NCI-H146 (cell line): ENCODE measurements at regions not wholly inside any gene's neighbourhood (a gene's known extent, or its start where the extent isn't known, plus 50 kb on each side); places are given as distances from the start of the nearest gene placed in this dataset.
"Not testable (repeated sequence)": the region's sequence is repeated elsewhere in the genome, so short reads cannot be mapped to it uniquely, and the experiment has no call there.

ENCODE experiments used
- DNase-seq: peaks from one replicate; lab custom pipeline; 2025; lab: John Stamatoyannopoulos, UW

DNA sequence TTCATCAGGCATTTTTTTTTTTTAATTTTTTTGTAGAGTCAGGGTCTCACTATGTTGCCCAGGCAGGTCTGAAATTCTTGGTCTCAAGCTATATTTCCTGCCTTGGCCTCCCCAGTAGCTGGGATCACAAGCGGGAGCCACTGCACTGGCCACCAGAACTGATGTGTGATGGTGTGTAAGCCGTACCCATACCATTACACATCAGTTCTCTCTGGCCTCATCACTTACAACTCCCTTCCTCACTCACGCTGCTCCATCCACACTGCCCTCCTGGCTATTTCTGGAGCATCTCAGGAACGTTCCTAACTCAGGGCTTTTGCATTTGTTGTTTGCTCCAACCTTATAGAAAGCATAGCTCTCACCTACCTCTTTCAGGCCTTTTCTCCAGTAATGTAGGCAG is 834.5 kb upstream of the ID2 start:
- no peak for DNase-seq

- peak; percentile 30 for DNase-seq
These were observed 832.8 kb upstream of the ID2 start for GRCh38 chr2:7849027-7849426.

DNA sequence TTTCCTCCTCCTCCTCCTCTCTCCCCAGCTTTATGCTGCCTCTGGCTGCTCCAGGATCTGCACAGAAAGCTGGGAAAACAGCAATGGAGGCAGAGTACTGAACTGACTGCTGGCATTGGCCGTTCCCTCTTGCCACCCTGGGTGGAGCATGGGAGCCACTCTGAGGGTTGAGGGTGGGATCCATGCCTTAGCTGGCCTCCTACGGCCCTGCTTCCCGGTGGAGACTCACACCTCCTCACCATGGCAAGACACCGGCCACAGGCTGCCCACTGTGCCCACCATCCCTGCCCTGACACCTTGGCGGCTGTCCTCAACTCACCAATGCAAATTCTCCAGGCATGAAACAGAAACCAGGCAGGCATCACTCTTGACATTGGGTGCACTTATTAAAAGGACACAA is 832.3 kb upstream of the ID2 start:
- no peak for DNase-seq

DNA sequence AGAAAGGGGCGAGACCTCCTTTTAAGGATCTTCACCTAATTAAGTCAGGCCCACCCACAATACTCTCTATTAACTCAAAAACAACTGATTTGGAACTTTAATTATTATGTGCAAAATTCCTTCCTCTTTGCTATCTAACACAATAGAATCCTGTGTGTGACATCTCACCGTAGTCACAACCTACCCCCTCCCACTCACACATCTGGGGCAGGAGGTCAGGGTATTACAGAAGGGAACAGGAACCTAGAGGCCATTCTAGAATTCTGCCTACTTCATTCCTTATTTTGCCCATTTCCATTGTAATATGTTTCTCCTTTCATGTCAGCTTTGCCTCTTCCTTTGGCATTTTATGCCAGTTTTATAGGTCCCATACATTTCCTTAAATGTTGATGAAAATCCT is 829.3 kb upstream of the ID2 start:
- no peak for DNase-seq

- no peak for DNase-seq
These were observed 824.0 kb upstream of the ID2 start for GRCh38 chr2:7857904-7858303.

- no peak for DNase-seq
These were observed 823.2 kb upstream of the ID2 start for GRCh38 chr2:7858624-7859023.

- DNase-seq, result peak; percentile 13
These were observed 821.2 kb upstream of the ID2 start for GRCh38 chr2:7860693-7861092.

DNA sequence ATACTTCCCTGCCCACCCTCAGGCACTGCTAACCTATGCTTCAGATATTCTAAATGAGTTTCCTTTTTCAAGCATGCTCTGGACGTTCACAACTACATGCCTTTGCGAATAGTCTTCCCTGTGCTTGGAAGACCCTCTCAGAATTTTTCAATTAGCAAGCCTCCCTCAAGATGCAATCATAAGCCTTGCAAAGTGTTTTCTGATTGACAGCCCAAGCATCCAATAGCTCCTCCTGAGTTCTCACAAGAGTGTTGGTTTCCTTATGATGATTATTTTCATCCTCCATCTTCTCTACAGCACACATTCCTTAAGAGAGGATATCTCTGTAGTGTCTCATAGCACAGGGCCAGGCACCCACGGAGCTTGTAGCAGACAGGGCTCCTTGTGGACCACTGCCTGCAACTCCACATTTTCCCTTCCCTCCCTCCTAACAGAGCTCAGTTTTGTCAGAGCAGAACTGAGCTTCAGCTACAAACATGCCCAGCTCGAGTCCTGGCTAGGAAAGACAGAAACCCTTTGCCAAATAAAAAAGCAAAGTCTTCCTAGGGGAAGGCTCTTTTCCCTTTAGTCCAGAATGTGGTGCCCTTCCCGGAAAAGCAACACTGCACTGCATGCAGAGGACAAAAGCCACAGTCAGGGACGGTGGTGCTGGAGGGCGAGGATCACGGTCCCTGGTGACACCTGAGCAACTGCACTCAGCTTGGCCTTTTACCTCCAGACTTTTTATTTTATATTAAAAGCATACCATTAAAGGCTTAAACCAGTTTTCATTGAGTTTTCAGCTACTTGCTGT is 819.8 kb upstream of the ID2 start:
- no peak for DNase-seq

DNA sequence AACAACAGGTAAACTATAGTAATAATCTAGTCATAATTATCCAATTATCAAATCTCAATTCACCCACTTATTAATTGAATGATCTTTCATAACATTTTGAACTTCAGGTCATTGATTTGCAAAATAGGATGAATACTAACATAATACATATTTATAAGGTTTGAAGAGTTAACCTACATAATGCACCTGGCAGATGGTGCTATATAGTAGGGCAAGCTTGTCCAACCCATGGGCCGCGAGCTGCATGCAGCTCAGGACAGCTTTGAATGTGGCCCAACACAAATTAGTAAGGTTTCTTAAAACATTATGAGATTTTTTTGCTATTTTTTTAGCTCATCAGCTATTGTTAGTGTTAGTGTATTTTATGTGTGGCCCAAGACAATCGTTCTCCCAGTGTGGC is 815.8 kb upstream of the ID2 start:
- no peak for DNase-seq

GRCh38 chr2:7866825-7867224 is 815.0 kb upstream of the ID2 start:
- no peak for DNase-seq

- no peak for DNase-seq
These were observed 814.0 kb upstream of the ID2 start for GRCh38 chr2:7867867-7868266.

GRCh38 chr2:7868836-7869235 is 813.0 kb upstream of the ID2 start:
- no peak for DNase-seq

DNA sequence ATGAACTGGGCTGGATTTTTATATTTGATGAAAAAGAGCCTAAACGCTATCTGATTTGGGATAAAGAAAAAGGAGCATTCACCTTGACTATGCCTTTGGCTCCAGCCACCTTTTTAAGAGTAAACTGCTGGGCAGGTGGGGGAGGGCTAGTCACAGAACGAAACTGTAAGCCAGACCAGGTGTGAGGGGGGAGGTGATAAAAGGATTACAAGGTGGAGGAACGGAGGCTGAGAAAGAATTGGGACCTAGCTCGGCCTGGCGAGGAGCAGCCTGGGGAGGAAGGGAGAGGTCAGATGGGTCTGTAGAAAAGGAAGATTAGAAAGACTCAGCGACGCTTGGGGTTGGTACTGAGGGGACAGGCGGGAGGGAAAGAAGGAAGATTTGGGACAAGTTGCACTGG is 805.4 kb upstream of the ID2 start:
- DNase-seq, result not testable (repeated sequence)

DNA sequence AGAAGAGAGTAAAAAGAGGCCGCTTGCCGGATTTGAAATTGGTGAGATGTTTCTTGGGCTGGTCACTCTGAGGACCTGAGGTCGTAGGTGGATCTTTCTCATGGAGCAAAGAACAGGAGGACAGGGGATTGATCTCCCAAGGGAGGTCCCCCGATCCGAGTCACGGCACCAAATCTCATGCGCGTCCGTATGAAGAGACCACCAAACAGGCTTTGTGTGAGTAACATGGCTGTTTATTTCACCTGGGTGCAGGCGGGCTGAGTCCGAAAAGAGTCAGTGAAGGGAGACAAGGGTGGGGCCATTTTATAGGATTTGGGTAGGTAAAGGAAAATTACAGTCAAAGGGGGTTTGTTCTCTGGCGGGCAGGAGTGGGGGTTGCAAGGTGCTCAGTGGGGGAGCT is 803.6 kb upstream of the ID2 start:
- DNase-seq, result not testable (repeated sequence)

DNA sequence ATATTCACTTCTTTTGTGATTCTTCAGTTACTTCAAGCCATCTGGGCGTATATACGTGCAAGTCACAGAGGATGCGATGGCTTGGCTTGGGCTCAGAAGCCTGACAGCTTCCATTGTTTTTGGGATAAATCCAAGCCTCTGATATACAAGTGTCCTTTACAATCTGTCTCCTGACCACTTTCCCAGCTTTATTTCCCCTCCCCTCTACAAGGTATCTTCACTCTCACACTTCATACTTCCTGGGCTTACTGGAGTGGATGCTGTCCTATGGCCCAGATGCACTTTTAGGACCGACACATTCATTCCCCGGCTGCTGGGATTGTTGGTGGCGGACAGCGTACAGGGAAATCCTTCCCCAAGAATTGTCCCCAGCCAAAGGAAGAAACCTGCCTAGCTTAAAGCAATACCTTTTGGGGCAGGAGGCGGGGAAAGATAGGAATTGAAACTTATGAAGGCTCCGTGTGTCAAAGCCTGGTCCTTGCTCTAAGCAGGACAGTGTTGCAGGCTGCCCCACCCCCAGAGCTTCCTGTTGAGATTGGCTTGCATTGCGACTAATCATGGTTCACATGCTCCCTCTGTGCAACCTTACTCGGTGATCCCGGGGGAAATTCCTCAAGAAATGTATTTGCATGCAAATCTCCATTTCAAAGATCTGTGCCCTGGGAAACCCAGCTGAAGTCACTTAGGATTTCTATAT is 802.9 kb upstream of the ID2 start:
- DNase-seq, result no peak

- no peak for DNase-seq
These were observed 802.4 kb upstream of the ID2 start for GRCh38 chr2:7879483-7879835.

DNA sequence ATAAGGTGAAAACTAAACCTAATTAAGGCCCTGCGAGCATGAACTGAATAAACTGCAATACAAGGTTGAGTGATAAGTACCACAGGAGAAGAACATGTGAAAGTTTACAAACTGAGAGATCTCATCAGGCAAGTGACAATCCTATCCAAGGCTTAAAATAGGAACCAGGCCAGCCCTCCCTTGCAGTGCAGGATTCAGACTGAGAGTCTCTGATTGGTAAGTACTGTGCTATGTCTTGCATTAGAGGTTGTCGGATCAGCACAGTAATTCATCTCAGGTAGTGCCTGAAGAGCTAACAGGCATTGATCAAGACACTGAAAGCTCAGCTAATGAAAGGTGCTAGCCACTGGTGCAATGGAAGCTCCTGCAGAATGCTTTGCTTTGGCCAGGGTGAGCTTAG is 801.7 kb upstream of the ID2 start:
- no peak for DNase-seq

- peak; percentile 36 for DNase-seq
These were observed 801.3 kb upstream of the ID2 start for GRCh38 chr2:7880566-7880965.

- DNase-seq, result no peak
These were observed 800.8 kb upstream of the ID2 start for GRCh38 chr2:7881063-7881462.

GRCh38 chr2:7881466-7881865 is 800.4 kb upstream of the ID2 start:
- no peak for DNase-seq

DNA sequence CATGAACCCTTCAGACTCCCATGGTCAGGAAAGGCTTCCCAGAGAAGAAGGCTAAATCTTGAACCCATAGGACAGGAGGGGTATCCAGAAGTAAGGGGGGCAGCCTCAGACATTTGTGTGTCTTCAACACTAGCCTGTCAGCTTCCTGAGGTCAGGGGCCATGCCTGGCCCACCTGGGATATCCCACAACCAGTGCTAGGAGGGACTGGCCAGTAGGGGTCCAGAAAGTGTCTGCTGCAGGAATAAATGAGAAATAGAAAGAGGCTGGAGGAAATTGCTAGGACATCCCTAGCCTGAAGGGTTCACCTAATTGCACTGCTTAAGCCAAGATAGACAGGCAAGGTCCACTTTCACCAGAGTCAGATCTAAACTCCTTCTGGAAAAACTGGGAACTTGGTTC is 799.6 kb upstream of the ID2 start:
- DNase-seq, result no peak

DNA sequence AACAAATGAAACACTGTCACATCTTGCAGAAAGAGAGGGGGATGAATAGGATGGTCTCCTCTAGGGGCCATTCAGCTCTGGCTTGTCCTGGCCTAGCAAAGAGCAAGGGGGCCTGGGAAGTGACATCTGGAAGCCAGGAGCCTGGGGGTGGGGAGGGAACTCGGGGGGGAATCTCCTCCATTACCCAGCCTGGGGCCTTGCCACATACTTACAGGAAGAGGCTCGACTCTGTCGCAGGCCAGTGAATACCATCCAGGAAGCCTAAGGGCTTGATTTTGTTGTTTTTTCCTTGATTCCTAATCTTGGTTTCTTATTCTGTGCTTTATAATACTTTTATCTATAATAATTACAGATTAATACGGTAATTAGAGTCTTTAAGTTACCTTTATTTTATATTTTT is 797.5 kb upstream of the ID2 start:
- DNase-seq, result no peak

DNA sequence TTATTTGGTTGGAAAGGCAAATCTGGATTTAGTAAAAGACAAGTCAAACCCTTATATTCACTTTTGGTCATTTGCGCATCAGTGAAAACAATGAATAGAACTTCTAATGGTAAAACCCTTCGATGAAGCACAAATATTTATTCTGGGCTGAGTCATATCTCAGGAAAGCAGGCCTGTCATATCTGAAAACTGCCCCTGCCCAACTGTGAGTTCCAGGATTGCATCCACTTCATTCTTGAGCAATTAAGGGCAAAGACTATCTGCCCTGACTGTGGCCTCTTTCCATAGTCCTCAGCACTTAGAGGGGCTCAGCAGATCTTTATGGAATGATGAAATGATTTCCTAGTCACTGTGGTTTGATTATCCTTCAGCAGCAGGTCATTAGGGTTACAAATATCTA is 795.2 kb upstream of the ID2 start:
- DNase-seq, result no peak

GRCh38 chr2:7887441-7887840 is 794.4 kb upstream of the ID2 start:
- no peak for DNase-seq
